ENCODE measurements at regions not wholly inside any gene's neighbourhood (a gene's known extent, or its start where the extent isn't known, plus 50 kb on each side); places are given as distances from the start of the nearest gene placed in this dataset.

GRCh38 chr13:30112602-30113435 is 194.5 kb downstream of the KATNAL1 start:
- H3K27me3 ChIP-seq (ENCODE audit: insufficient read depth, low read length, poor library complexity) = no peaks in the 10 kb centered on the region
- peak overlapping the region; percentile 86 for H2AFZ ChIP-seq (ENCODE audit: low read depth, low read length)
- H3K9me3 ChIP-seq (ENCODE audit: insufficient read depth, low read length, severe bottlenecking) = no peaks in the 10 kb centered on the region
- 0 out of 2 replicates have a peak overlapping the region, but pooled peaks have one; percentile 39 for H3K27ac ChIP-seq (ENCODE audit: low read length)
- peak overlapping the region; percentile 60 for H3K4me2 ChIP-seq (ENCODE audit: insufficient read depth, low read length)
- peak overlapping the region in 1 of 2 experiments; percentile 33; a peak in 1 of 4 replicates for H3K4me3 ChIP-seq (ENCODE audit: low read depth in 1 of 2, low read length in 2 of 2)
- peak; percentile 66 for ATAC-seq (ENCODE audit: insufficient read depth, low read depth)
- TF ChIP-seq EZH2 (IDR thresholded peaks at IDR 0.05; ENCODE audit: borderline replicate concordance, low read depth, low read length, severe bottlenecking) = no peak
- TF ChIP-seq CTCF (IDR thresholded peaks at IDR 0.05; ENCODE audit: borderline replicate concordance, extremely low read depth, low read length, poor library complexity, severe bottlenecking) = peak; percentile 99
- no peaks in the 10 kb centered on the region for H3K36me3 ChIP-seq (ENCODE audit: insufficient read depth, low read length)
- DNase-seq = peak; percentile 86
- H4K20me1 ChIP-seq (ENCODE audit: insufficient read depth, low read length) = no peaks in the 10 kb centered on the region
- H3K79me2 ChIP-seq (ENCODE audit: insufficient read depth, low read length) = no peaks in the 10 kb centered on the region
- H3K4me1 ChIP-seq (ENCODE audit: insufficient read depth, low read length) = peaks cover 30% of the 10 kb centered on the region
- no peak overlapping the region for H3K9ac ChIP-seq (ENCODE audit: low read depth, low read length)

GRCh38 chr13:30111810-30112209 is 195.5 kb downstream of the KATNAL1 start:
- Histone ChIP-seq H3K4me2 (ENCODE audit: insufficient read depth, low read length) (no peak overlapping the region), H2AFZ (ENCODE audit: low read depth, low read length) (peak overlapping the region; percentile 86; the same call in 1 of the 2 replicates), H3K79me2 (ENCODE audit: insufficient read depth, low read length) (no peaks in the 10 kb centered on the region), H3K4me1 (ENCODE audit: insufficient read depth, low read length) (peaks cover 30% of the 10 kb centered on the region), H3K36me3 (ENCODE audit: insufficient read depth, low read length) (no peaks in the 10 kb centered on the region), H3K9me3 (ENCODE audit: insufficient read depth, low read length, severe bottlenecking) (no peaks in the 10 kb centered on the region), H3K4me3 (ENCODE audit: low read depth in 1 of 2, low read length in 2 of 2) (no peak overlapping the region), H3K27me3 (ENCODE audit: insufficient read depth, low read length, poor library complexity) (no peaks in the 10 kb centered on the region), H4K20me1 (ENCODE audit: insufficient read depth, low read length) (no peaks in the 10 kb centered on the region), H3K27ac (ENCODE audit: low read length) (no peak overlapping the region), H3K9ac (ENCODE audit: low read depth, low read length) (no peak overlapping the region)
- DNase-seq (peak; percentile 50), ATAC-seq (ENCODE audit: insufficient read depth, low read depth) (0 out of 3 replicates have a peak, but pooled peaks have one; percentile 21)
- TF ChIP-seq CTCF (IDR thresholded peaks at IDR 0.05; ENCODE audit: borderline replicate concordance, extremely low read depth, low read length, poor library complexity, severe bottlenecking) = peak; percentile 53
- no peak for TF ChIP-seq EZH2 (IDR thresholded peaks at IDR 0.05; ENCODE audit: borderline replicate concordance, low read depth, low read length, severe bottlenecking)

- no peaks in the 10 kb centered on the region for H3K9me3 ChIP-seq (ENCODE audit: insufficient read depth, low read length, severe bottlenecking)
- DNase-seq (no peak), ATAC-seq (ENCODE audit: insufficient read depth, low read depth) (no peak)
- no peaks in the 10 kb centered on the region for H3K79me2 ChIP-seq (ENCODE audit: insufficient read depth, low read length)
- no peak overlapping the region for H3K4me2 ChIP-seq (ENCODE audit: insufficient read depth, low read length)
- no peak overlapping the region for H3K27ac ChIP-seq (ENCODE audit: low read length)
- H3K9ac ChIP-seq (ENCODE audit: low read depth, low read length) = no peak overlapping the region
- no peaks in the 10 kb centered on the region for H3K36me3 ChIP-seq (ENCODE audit: insufficient read depth, low read length)
- H3K4me1 ChIP-seq (ENCODE audit: insufficient read depth, low read length) = peaks cover 26% of the 10 kb centered on the region
- TF ChIP-seq EZH2 (IDR thresholded peaks at IDR 0.05; ENCODE audit: borderline replicate concordance, low read depth, low read length, severe bottlenecking) (no peak), CTCF (IDR thresholded peaks at IDR 0.05; ENCODE audit: borderline replicate concordance, extremely low read depth, low read length, poor library complexity, severe bottlenecking) (no peak)
- H4K20me1 ChIP-seq (ENCODE audit: insufficient read depth, low read length) = no peaks in the 10 kb centered on the region
- no peaks in the 10 kb centered on the region for H3K27me3 ChIP-seq (ENCODE audit: insufficient read depth, low read length, poor library complexity)
- H2AFZ ChIP-seq (ENCODE audit: low read depth, low read length) = no peak overlapping the region
- no peak overlapping the region for H3K4me3 ChIP-seq (ENCODE audit: low read depth in 1 of 2, low read length in 2 of 2)
These were observed 196.9 kb downstream of the KATNAL1 start for GRCh38 chr13:30110301-30111070.
